NCI-H748 treated with DMSO at 0.1 percent for 48 hours (cell line): ENCODE measurements at regions not wholly inside any gene's neighbourhood (a gene's known extent, or its start where the extent isn't known, plus 50 kb on each side); places are given as distances from the start of the nearest gene placed in this dataset.
"Not testable (repeated sequence)": the region's sequence is repeated elsewhere in the genome, so short reads cannot be mapped to it uniquely, and the experiment has no call there.

Experiments used
- DNase-seq: peaks from one replicate; lab custom pipeline; 2025; lab: John Stamatoyannopoulos, UW

DNA sequence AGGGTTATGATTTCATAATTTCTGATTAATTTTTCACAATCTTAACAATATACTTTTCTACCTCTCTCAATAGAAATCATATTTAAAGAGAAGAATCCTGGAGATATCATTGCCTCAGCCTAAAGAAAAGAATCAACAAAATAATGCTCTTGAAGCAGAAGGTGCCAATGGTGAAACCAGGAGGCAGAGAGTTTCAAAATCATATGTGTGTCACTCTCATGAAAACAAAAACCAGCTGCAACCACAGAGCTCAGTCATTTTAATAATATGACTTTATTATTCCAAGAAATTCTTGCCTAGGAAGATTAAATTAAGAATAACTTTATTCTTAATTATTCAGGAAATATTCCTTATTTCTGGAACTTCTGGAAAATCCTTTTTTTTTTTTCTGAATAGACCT lies 266.8 kb upstream of the ACTBL2 start:
- no peak for DNase-seq

DNA sequence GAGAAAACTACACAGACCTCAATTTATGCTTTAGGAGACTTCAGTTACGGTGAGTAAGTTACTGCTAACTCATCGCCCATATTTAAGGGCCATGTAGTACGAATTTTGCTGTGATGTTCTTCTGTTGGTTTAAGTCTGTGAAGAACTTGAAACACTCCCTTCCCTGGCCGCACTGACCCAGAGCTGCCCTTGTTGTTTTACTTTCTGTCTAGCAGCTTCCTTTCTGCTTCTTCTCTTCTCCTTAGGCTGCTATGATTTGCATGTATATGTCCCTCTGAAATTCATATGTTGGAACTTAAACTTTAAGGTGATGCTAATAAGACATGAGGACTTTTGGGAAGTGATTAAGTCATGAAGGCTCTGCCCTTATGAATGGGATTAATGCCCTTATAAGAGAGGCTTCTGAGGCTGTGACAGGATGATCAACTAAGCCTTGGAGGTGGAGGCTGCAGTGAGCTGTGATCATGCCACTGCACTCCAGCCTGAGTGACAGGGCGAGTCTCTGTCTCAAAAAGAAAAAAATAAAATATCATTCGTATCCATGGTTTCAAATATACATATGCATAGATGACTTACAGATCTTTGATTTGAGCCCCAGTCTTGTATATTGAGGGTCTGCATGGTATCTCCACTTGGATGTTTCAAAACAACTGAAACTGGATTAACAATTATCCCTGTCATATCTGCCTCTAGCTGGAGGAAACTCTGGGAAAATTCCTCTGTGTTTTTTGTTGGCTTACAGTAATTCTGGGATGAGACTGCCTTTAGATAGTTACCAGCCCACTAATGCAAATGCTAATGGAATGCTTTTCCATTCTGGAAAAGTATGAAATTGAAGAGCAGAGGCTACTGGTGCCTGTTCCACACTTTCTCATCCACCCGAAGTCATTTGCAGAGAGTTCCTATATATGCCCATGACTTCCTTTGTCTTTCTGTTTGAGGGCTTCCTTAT lies 263.4 kb upstream of the ACTBL2 start:
- no peak for DNase-seq

DNA sequence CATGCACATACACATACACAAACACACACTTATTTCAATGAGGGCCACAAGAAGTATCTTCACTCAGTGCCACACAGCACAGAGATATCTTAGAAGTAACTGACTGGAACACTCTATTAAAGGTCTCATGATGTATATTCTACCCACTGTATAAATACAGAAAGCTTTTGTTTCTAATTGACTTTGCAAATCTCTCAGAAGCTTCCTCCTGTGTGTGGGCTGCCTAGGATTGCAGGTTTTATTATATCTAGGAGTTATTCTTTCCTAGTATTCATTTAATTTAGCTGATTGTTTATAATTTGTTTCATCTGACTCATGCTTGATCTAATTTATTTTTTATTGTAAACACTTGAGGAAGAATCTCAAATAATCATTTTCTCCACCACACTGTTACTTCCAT lies 262.4 kb upstream of the ACTBL2 start:
- no peak for DNase-seq

DNA sequence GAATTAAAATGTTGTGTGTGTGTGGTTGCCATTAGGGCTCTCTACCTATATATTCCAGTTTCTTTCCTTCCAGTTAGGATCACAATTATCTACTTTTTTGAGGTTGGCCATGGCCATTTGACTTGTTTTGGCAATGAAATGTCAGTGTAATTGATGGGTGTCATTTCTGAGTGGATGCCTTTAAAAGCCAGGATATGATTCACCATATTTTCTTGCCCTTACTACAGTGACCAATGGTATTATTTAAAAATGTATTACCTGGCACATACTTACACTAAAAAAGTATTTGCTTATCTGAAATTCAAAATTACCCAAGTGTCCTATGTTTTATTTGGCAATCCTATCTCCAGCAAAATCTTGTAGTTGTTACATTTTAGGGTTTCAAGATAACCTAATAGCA lies 258.7 kb upstream of the ACTBL2 start:
- DNase-seq = no peak

DNA sequence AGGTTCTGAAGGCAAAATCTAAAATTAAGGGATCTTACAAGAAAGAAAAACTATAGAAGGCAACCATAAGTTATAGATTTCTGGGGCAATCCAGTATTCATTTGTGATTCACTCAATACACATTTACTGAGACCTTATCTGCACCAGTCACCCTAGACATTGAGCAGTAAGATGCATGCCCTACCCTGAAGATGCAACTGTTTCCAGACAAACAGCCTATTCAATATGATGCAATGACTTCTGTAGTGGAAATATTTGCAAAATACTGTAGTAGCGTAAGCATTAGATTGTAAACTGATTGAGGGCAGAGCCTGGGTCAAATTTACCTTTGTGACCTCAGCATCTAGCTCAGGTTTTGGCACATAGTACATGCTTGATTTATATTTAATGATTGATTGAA lies 256.2 kb upstream of the ACTBL2 start:
- DNase-seq = no peak

DNA sequence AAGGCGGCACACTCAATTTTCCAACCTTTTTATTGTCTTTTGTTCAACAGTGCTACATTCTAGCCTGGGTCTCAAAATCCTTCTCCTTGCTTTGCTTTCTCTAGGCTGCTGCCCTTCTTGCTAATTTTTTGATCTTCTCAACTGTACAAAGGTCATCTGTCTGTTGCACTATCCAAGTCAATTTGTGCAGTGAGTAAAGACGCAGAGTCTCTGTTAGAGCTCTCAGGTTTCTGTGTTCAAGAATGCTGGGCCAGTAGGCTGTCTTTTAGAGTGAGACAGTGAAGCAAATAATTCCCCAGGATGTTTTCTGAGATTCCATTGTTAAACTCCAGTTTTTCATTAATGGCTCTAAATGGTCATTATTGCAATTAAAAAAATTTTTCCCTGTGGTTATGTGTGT lies 255.7 kb upstream of the ACTBL2 start:
- no peak for DNase-seq

DNA sequence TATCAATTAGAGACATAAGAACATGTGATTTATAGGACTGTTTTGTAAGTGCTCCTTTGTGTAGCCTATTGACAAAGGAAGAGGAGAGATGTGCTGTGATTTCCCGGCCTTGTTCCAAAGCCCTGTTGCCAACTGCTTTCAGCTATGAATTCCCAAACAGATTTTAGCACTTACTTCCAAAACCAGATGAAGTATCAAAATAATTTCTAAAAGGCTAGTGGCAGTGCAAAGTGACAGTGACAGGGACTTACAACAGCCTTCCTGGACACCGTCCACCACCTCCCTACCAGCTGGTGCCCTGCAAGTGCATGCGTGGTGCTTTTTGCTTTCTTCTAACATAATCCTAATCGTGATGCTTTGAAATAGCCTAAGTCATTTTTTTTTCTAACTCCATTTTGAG lies 254.1 kb upstream of the ACTBL2 start:
- no peak for DNase-seq

DNA sequence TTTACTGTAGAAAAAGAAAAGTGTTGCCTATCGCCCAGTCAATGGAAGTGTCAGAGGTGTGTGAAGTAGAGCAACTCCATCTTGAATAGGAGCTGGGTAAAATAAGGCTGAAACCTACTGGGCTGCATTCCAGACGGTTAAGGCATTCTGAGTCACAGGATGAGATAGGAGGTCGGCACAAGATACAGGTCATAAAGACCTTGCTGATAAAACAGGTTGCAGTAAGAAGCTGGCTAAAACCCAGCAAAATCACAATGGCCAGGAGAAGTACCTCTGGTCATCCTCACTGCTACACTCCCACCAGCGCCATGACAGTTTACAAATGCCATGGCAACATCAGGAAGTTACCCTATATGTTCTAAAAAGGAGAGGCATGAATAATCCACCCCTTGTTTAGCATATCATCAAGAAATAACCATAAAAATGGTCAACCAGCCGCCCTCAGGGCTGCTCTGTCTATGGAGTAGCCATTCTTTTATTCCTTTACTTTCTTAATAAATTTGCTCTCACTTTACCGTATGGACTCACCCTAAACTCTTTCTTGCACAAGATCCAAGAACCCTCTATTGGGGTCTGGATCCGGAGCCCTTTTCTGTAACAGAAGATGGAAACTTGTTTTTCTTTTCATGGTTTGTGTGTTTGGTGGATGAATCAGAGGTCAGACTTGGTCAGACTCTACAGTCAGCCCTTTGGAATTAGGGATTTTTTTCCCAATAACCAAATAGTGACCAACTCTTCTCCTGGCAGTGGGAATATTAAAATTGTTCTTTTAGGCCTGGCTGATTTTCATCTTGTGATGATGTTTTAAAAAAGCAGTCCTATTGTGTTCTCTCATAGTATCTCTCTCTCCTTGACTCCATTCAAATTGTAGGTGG lies 252.9 kb upstream of the ACTBL2 start:
- not testable (repeated sequence) for DNase-seq

DNA sequence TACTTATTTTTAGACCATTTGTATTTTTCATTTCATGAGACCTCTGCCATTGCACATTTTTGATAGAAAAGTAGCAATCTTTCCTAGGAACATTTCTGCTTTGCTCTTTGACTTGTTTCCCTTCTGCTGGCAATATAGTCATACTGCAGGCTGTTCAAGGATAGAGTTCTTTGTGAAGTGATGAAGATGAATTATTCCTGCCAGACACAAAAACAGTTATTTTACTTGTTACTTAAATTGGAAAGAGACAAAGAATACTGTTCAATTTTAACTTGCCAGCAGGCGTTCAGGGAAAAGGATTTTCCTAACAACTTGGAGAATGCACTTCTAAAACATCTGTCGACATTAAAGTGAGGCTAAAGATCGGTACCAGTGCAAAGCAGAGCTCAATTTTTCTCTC lies 251.7 kb upstream of the ACTBL2 start:
- DNase-seq = no peak

DNA sequence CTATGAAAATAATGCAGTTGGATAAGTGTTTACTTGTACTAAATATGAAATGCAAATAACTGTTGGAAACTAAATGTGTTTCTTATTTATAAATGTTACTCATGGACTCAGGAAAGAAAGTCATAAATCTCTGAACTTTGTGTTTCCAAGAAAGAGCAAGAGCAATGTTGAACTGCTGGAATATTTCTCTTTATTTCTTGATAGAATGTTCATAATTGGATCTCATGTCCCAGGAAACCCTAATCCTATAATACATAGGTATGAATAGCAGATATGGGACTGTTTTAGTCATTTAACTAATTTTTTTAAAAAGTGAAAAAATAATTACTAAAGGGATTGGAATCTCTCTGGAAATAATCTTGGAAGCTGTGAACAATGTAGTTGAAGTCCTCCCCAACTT lies 245.0 kb upstream of the ACTBL2 start:
- DNase-seq = no peak

DNA sequence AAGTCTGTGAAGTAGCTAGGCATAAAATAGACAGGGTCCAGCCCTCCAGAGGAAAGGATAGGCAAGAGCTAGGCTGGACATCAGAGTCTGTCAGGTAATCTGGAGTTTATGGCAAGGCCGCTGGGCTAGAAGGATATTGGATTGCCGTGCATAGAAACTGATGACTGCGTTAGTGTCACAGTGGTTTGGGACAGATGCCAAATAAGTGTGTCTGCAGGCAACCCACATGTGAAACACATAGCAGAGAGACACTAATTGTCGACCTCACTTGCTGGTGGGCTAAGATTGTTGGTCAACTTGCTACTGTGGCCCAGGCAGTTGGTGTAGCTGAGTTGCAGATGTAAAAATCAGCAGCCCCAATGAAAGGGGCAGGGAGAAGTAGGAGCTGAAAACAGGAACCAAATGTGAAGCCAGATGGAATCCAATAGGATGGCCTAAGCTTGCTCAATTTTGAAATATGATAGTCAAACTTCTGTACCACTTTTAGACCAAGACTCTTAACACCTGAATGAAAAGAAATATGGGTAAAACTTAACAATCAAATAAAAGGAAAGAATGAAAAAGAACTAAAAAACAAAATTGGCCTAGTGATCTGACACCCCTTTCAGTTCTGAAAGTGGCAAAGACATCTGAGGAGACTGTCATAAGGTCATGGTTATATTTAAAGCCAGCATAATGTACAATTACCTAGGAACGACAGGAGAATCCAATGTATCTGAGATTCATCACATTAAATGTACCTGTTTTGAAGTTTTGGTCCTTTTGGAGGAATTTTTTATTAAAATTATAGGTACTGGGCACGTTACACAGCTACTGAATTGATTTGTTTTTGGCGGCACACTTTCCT lies 243.3 kb upstream of the ACTBL2 start:
- no peak for DNase-seq

DNA sequence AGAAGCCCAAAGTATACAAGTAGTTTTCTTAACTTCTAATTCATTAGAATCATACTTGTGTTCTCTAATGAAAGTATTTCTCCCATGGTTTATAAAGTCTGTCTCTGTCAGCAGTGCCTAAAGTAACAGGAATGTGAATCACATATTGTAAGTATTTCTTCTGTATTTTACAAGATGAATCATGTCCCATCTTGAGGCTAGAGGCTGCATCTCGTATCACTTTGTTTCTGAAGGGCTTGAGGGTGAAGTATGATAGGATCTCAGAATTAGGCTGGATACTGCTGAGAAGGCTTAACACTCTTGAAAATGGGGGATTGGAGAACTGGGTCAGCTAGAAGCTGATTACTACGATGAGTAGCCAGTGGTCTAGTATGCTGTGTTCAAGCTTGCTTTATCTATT lies 242.2 kb upstream of the ACTBL2 start:
- DNase-seq = no peak

DNA sequence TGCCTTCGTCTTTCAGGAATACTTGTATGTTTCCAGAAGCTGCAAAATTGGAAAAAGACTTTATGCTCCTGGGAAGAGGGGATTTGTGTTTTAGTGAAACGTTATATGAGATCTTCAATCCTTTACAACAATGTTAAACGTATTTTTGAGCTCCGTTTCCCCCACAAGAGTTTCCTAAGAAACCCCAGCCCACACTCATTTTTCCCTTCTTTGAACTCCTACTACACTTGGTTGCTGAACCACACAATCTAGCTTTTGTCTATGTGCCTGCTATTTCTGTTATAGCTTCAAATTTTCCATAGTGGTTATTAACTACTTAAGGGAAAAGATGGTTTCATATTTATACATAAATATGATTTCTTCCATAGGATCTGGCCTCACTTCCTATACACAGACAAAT lies 238.6 kb upstream of the ACTBL2 start:
- DNase-seq = no peak

DNA sequence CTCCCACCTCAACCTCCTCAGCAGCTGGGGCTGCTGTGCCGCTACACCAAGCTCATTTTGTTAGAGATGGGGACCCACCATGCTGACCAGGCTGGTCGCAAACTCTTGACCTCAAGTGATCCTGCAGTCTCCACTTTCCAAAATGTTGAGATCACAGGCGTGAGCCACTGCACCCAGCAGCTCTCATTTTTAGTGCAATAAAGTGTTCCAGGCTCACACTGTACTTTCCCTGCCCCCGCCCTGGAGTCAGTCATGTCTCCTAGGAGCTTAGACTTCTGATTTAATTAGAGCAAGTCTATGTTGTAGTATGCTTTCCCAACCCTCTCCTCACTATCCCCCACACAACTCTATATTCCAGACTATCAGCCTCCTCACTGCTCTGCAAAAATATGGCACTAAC lies 238.0 kb upstream of the ACTBL2 start:
- DNase-seq = no peak

DNA sequence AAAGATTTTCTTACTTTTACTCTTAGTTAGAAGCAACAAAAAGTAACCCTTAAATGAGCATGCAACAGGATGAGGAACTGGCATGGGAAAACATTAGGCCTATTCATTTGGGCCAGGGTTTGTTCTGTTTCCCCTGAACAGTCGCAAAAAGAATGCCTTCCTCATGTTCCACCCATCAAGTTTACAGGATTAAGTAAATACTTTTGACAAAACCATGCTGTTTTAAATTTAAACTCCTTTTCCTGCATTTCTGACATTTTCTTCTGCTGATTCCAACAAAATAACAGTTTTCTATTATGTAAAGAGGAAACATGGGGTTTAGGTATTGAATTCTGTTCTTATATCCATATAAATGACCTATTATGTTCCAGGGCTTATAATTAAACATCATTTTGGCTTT lies 236.6 kb upstream of the ACTBL2 start:
- no peak for DNase-seq

DNA sequence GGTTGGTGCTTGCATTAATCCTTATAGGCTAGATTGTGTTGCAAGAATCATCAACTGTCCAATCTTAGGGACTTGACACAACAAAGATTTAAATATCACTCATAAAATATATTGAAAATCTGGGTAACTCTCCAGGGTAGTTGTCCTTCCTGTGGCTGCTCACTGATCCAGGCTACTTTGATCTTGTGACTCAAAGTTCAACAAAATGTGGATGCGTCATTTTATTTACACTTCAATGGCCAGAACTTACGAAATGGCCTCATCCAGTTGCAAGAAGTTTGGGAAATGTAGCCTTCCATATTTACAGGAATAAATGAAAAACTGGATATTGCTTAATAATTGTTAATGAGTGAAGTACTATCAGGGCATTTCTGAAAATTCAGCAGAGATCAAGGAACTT lies 235.5 kb upstream of the ACTBL2 start:
- DNase-seq = no peak

DNA sequence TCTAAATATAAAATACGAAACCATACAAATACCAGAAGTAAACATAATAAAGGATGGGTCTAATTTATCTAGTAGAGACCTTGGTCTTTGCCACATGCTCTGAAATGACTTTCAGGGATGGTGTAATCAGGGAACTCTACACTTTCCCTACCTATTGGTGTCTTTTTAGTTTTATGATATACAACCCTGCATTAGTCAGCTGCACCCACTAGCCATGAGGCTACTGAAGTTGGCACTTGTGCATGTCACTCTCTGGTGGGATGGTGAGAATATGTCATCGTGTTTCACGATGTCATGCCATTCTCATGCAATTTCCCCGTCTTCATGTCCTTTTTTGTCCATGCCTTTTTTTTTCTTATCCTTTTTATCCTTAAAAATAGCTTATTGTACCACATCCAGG lies 234.9 kb upstream of the ACTBL2 start:
- DNase-seq = no peak

DNA sequence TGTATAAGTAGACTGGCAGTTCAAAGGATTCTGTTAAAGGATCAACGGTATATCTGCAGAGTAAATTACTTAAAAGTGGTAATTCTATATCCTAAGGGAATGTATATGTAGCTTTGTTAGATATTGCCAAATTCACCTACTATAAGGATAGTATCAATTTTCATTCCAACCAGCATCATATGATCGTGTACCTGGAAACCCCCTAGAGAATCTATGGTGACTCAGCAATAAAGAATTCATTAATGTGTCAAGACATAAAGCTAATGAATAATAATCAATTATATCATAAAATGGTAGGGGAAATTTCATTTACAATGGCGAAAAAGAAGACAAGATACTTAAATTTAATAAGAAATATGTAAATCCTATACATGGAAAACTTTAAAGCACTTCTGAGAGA lies 234.1 kb upstream of the ACTBL2 start:
- no peak for DNase-seq

DNA sequence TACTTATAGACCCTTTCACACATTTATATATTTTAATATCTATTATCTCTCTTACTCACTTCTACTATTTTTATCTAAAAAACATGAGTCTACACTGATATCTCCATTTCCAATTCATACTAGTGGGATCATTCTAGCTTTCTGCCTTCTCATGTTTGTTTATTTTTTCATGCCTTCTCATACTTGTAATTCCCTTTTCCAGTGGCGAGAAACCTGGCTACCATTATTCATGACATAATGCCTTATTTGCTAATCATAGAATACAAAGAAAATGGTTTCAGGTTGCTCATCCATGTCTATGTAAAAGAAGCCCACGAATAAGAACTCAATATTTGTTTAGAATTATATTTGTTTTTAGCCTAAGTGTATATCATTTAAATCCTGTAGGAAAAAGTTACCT lies 232.7 kb upstream of the ACTBL2 start:
- no peak for DNase-seq

DNA sequence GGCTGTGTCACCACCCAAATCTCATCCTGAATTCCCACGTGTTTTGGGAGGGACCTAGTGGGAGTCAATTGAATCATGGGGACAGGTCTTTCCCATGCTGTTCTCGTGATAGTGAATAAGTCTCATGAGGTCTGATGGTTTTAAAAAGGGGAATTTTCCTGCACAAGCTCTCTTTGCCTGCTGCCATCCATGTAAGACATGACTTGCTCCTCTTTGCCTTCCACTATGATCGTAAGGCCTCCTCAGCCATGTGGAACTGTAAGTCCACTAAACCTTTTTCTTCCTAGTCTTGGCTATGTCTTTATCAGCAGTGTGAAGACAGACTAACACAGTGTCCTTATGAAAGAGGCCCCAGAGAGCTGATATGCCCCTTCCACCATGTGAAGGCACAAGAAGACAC lies 230.9 kb upstream of the ACTBL2 start:
- DNase-seq = not testable (repeated sequence)

DNA sequence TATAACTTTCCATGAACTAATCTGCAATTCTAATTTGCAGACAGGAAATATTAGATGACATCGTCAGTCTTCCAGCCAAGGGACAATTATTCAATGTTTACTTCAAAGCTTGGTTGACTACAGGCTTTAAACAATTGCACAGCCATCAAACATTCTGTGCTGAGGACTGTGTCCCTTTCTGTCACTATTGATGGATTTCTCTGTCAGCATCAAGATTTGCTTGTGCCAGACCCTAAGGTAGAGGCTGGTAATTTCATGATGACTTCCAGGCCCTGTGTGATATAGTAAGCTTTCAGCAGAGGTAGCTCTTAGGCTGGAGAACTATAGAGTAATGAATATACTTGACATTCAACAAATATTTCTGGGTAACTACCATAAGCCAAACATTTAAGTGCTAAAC lies 229.3 kb upstream of the ACTBL2 start:
- DNase-seq = no peak

DNA sequence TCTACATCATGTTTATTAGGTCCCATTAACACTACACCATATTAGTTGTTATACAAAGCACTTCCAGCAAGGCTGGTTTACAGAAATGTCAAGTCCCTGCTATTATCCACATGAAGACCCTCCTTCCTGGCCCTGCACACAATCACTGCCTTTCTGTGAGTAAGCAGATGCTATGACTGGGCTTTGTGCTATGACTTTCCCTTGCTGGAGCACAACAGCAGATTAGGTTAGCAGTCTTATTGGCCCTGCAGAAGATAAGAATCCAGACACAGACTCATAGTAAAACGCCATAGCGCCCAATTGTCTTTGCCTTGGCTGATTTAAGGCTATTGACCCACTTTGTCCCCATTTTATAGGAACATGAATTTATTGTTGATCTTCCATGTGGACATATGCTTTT lies 228.9 kb upstream of the ACTBL2 start:
- DNase-seq = no peak
